GM18858 (cell line): ENCODE measurements at regions not wholly inside any gene's neighbourhood (a gene's known extent, or its start where the extent isn't known, plus 50 kb on each side); places are given as distances from the start of the nearest gene placed in this dataset.
"Not testable (repeated sequence)": the region's sequence is repeated elsewhere in the genome, so short reads cannot be mapped to it uniquely, and the experiment has no call there.

Source experiments
- ATAC-seq: cut with Tn5 transposase; IDR thresholded peaks from one replicate; pipeline ENCODE4 v1.9.1; 2021; ENCODE audit not compliant: unreplicated experiment

DNA sequence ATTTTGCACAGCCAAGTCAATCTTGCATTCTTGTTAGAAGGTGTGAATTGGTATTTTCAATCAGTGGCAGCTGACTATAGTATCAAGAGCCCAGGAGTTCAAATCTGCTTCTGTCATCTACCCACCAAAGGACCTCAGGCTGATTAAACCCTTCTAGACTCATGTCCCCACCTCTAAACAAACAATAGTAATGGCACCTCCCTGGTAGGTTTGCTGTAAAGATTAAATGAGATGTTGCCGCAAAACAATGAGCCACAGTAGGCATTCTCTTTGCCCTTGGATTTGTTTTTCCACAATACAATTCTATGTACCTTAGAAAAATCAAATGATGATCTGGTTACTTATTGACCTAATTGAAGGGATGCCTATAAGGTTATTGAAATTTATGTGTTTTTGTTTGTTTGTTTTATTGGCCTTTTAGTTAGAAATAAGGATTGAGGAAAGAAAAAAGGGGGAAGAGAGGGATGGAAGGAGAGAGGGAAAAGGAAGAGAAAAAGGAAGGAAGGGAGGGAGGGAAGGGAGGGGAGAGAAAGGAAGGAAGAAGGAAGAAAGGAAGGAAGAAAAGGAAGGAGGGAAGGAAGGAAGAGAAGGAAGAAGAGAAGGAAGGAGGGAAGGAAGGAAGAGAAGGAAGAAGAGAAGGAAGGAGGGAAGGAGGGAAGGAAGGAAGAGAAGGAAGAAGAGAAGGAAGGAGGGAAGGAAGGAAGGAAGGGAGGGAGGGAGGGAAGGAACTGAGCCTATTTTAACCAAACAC, 110.7 kb downstream of the ETS2 start:
- no peak for ATAC-seq

DNA sequence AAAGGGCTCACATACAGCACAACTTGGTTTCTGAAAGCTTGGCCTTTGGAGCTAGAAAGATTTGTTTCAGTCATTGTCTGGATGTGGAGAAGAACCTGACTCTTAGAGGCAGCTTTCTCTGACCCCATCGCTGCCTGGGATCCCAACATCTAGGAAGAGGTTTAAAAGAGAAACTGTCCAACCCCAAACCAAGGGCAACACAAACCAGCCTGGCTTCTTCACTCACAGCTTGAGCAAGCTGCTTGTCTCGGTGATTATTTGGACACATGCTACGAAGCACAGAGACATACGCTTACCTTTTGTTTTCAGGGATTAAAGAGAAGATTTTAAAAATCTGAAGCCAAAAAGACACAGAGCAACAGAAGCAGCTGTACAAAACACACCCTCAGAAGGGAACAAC, 109.8 kb downstream of the ETS2 start:
- ATAC-seq, result no peak

GRCh38 chr21:38914528-38915293, 109.0 kb downstream of the ETS2 start:
- no peak for ATAC-seq

DNA sequence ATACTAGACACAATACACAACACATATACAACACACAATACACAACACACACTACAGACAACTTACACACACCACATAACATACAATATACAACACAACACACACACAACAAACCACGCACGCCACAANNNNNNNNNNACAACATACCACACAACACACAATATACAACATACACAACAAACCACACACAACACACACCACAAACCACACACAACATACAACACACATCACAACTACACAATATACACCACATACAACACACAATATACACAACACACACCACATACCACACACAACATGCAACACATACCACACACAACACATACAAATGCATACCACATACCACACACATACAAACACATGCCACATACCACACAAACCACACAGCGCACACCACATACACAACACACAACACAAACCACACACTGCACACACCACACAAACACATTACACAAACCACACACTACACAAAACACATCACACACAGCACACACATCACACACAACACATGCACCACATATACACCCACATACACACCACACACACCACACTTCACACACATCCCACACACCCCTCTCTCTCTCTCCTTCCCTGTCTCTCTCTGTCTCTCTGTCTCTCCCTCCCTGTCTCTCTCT, 108.3 kb downstream of the ETS2 start:
- no peak for ATAC-seq

GRCh38 chr21:38913120-38913892, 107.6 kb downstream of the ETS2 start:
- ATAC-seq, result no peak

GRCh38 chr21:38912789-38913119, 107.0 kb downstream of the ETS2 start:
- ATAC-seq, result no peak

DNA sequence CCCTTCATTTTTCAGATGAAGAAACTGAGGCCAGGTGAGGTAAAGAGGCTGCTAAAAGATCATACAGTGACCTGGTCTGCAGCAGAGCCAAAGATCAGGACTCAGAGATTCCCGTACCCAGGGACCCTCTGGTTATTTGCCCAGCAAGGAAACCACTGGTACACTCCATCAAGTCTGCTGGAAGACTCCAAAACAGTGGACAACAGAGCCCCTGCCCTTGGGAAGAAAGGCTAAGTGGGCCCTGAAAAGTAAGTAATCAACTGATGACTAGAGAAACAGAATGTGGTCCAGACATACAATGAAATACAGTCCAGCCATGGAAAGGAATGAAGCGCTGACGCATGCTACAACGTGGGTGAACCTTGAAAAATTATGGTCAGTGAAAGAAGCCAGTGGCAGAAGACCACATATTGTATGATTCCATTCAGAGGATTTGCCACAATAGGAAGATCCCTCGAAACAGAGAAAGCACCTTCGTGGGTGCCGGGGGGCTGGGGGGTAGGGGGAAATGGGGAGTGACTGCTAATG, 106.4 kb downstream of the ETS2 start:
- no peak for ATAC-seq

DNA sequence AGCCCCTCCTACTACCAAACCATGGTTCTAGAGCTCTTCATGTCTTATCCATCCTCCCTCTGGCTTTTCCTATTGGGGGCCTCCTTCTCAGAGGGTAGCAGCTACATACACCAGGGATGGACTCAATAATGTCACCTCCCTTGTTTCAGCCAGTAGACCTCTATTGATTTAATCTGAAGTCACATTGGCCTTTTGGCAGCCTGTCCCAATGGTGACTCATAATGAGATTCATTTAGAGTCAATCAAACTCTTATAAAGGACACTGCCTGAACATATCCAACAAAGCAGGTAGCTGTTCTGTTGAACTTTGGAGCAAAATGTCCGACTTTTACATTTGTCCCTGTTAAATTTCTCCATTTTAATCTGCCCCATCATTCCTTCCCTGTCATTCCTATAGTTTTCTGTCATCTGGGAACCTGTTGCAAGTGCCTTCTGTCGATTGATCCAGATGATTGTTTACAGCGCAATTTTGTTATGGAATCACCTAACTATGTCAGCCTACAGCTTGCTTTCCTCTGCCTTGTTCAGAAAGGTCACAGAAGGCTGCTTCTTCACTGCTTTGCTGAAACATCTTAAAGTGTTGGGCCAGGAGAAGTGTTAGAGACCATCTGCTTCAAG, 105.9 kb downstream of the ETS2 start:
- no peak for ATAC-seq

DNA sequence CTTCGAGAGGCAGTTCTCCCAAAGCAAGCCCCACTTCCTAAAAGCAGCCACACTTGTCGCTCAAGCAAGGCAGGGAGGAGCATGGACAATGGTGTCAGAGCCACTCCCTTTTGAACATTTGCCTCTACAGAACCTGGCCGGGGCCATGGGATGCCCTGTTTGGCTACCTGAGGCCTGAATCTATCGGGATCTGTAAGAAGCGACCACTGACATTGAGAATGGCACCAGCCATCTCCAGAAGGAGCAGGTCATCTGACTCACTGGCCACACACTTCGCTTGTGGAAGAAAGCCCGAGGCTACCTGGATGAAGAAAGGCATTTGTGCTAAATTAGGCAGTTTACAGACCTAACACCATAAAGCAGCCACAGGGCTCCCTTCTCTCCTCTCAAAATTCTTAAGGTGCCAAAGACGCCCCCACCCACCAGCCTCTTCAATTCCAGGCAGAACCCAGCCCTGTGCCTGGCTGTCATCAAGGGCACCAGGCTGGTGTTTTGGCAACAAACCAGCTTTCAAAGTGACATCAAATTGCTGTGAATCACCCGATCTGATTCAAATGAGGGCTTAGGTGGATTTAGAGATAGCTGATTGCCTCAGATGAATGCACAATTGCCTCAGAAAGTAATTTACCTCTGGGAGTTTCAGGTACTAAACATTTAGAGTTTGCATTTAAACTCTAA, 104.8 kb downstream of the ETS2 start:
- ATAC-seq, result no peak

GRCh38 chr21:38909929-38910328, 104.2 kb downstream of the ETS2 start:
- no peak for ATAC-seq

- ATAC-seq, result no peak
These were observed 103.4 kb downstream of the ETS2 start for GRCh38 chr21:38909109-38909508.

GRCh38 chr21:38908537-38908936, 102.8 kb downstream of the ETS2 start:
- no peak for ATAC-seq

DNA sequence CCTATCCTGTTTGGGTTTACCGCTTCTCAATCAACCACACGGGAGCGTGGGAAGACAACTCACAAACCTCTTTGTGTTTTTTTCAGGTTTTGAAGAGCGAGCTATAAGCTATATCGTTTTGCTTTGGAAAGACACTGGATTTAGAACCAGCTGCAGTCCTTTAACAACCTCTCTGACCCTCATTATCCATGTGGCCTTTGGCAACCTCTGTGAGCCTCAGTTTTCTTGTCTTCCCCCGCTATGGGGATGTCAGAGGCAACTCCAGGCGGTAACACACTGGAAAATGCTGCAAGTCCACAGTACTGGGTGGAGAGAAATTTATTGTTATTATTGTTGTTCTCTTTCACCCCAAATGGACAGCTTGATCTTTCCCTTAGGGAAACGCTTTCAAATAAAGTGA, 100.0 kb downstream of the ETS2 start:
- ATAC-seq, result no peak

DNA sequence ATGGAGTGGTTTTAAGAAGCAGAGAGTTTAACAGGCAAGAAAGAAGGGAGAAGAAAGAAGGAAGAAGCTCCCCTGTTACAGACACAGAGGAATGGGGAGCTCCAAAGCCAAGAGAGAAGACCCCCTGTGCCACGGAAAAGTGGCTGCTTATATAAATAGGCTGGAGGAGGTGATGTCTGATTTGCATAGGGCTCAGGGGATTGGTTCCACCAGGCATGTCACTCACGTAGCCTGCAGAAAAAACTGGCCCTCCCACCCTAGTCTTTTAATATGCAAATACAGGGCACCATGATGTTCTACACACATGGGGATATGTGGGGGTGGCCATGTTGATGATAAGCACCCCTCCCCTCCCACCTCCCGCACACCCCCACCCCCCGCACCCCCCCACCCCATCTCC, 99.6 kb downstream of the ETS2 start:
- no peak for ATAC-seq

- no peak for ATAC-seq
These were observed 98.0 kb downstream of the ETS2 start for GRCh38 chr21:38903690-38904139.

DNA sequence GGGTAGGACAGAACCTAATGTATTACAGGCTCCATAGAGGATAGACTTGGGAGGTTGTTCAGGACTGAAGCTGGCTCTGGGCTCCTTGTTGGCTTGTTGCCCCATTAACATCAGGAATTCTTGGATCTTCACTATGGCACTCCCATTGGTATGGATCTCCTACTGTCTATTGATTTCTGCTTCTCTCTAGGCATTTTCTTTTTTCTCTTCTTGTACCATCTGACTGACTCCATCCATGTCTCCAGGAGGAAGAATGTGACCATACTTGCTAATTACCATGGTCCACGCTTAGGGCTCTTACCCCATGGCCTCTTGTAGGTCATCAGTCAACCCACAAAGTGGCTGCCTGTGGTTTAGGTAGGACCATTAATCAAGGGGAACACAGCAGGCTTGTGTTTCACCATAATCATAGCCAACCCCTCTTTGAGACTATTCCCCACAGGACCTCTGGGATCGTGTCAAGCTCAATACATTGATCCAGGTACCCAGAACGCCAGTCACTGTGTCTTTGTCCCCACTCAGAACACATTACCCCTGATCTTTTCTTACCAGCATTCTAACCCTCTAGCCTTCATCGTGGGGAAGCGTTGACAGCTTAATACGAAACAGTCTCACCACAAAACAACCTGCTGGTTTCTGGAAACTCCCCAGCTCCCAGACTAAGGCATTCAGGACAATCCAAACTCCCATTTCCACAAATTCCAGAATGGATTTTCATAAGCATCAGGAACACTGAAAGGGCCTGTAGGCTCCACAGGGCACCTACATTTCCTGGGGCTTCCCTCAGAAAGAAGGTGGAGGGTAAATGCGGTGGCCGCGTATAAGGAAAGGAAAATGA, 97.1 kb downstream of the ETS2 start:
- no peak for ATAC-seq

- ATAC-seq, result no peak
These were observed 94.8 kb downstream of the ETS2 start for GRCh38 chr21:38900499-38900898.

GRCh38 chr21:38899985-38900384, 94.3 kb downstream of the ETS2 start:
- not testable (repeated sequence) for ATAC-seq

GRCh38 chr21:38899277-38899947, 93.7 kb downstream of the ETS2 start:
- no peak for ATAC-seq
